HG03442 (cell line): ENCODE measurements at regions not wholly inside any gene's neighbourhood (a gene's known extent, or its start where the extent isn't known, plus 50 kb on each side); places are given as distances from the start of the nearest gene placed in this dataset.
"Not testable (repeated sequence)": the region's sequence is repeated elsewhere in the genome, so short reads cannot be mapped to it uniquely, and the experiment has no call there.

ENCODE experiments used
- ATAC-seq: cut with Tn5 transposase; IDR thresholded peaks from one replicate; pipeline ENCODE4 v1.9.1; 2021; ENCODE audit warnings: mild to moderate bottlenecking, moderate library complexity; ENCODE audit not compliant: unreplicated experiment

- ATAC-seq, result no peak
These were observed 1058.4 kb downstream of the SORCS1 start for GRCh38 chr10:106106114-106106513.

DNA sequence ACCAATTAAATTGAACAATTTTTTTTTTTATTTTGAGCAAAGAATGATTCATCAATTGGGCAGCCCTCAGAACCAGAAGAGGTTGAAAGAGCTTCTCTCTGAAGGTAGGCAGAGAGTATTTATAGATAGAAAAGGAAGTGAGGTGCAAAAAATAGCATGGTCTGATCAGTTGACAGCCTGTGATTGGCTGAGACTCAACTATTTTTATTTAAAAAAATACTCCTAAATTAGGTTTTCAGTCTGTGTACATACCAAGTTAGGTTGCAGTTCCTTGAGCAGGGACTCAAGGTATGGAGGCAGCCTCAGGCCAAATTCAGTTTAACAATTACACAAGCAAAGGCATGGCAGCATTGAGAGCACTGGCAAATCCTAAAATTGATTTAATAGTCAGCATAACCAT is 1074.7 kb downstream of the SORCS1 start:
- no peak for ATAC-seq

- ATAC-seq, result no peak
These were observed 1078.1 kb downstream of the SORCS1 start for GRCh38 chr10:106086391-106086790.

DNA sequence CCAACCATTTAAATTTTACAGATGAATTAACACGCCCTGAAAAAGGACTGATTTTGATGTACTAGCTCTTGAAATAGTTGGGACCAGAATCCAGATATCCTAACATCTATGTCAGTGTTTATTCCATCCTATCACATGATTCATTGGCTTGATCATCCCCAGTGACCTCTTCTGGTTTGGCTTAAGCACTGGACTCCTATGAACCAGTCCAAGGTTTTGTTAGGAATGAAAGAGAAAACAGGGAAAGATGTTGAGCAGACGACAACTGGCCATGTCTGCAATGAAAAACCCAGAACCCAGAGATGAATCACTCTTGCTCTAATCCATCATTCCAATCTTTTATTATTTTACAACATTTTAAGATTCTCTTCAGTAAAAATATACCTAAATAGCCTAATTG is 1080.9 kb downstream of the SORCS1 start:
- no peak for ATAC-seq

DNA sequence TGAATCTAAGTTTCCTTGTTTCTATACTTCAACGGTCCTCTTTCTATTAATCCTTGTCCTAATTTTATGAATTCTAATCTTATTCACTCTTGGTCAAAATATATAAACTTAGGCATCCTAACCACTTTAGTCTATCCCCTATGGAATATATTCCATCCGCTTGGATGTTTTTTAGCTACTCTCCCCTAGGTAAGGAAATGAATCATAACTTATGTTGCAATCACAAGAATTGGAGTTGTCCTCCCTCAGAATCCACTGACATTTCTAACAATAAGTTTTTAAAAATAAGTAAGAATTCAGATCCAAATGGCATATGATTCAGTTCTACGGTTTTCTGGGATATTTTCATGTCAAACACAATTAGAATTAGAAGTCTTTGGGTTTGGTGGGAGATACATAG is 1081.6 kb downstream of the SORCS1 start:
- ATAC-seq, result no peak

DNA sequence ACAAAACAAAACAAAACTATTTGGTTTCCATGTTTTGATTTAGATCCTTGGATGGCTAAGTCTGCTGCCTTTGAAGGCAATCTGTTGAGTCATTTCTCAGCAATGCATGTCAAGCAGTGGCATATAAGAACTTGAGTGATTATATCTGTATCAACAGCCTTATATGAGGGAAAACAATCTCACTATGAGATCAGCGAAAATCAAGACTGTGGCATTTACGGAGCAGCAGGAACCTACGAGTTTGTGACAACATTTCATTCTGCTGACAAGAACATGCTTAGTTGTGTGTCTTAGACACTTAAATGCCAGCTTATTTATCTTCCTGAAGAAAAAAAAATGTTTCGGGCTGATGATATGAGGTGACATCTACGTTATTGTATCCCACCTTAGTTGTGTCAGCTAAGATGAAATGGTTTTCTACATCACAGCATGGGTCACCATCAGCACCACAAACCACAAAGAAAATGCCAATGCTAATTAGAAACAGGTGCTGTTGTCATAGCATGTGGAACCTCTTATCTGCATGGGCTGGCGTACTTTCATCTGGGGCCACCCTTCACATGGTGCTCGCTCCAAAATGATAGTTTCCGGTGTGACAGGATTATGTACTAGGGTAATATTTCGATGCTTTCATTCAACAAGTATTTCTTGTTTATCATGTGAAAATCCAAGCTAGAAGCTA is 1085.5 kb downstream of the SORCS1 start:
- no peak for ATAC-seq

- no peak for ATAC-seq
These were observed 1088.0 kb downstream of the SORCS1 start for GRCh38 chr10:106076496-106076895.

- ATAC-seq, result no peak
These were observed 1111.4 kb downstream of the SORCS1 start for GRCh38 chr10:106053061-106053460.

- ATAC-seq, result no peak
These were observed 1120.0 kb downstream of the SORCS1 start for GRCh38 chr10:106044503-106044902.

- ATAC-seq, result no peak
These were observed 1120.6 kb downstream of the SORCS1 start for GRCh38 chr10:106043863-106044262.

- no peak for ATAC-seq
These were observed 1126.3 kb downstream of the SORCS1 start for GRCh38 chr10:106038246-106038645.

- no peak for ATAC-seq
These were observed 1131.4 kb downstream of the SORCS1 start for GRCh38 chr10:106033065-106033464.

DNA sequence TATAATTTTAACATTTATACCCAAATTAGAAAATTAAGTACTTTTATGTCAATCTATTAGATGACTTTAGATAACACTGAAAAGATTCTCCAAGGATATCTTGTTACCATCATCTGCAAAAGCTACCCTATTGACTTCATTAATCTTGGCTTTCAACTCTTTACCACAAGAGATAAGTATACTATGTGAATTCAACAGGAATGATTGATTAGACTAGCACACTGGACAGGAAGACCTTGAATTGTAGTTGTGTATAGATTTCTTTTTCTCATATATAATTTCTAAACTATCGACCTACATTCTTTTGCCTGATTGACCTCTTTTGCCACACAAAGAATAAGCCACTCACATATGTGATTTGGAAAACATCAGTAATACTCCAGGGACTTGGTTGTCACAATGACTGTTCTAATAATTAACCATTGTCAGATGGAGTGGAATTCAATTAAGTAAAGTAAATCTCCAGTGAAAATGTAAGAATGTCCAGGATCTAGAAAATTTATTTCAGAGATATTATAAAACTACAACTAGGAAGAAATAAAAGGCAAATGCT is 1132.0 kb downstream of the SORCS1 start:
- ATAC-seq, result no peak

DNA sequence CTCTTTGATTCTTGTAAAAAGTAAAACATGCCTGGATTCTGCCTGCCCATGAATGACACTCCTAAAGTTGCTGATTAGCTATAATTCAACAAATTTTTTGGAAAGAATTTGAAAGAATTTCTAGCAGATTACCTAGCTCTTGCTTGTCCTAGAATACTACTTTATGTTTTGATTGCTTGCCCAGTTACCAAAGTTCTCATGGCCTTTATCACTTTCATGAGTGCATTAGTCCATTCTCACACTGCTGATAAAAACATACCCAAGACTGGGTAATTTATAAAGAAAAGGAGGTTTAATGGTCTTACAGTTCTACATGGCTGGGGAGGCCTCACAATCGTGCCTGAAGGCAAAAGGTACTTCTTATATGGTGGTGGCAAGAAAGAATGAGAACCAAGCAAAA is 1137.3 kb downstream of the SORCS1 start:
- no peak for ATAC-seq

GRCh38 chr10:106025208-106025811 is 1139.2 kb downstream of the SORCS1 start:
- ATAC-seq, result no peak

GRCh38 chr10:106023329-106023728 is 1141.2 kb downstream of the SORCS1 start:
- no peak for ATAC-seq

DNA sequence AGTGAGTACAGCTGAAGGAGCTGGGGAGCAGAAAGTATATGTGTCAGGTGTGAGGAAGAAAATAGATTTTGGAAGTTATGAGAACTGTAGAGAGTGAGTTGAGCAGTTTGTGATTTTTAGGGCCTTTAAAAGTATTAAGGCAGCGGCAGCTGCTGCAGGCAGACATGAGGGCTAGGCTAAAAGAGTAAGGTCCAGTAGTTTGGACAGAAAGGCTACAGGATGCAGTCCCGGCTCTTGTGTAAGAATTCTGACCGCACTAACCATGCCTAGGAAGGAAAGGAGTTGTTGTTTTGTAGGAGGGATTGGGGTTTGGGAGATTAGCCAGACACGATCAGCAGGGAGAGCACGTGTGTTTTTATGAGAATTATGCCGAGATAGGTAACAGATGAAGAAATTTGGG is 1144.9 kb downstream of the SORCS1 start:
- ATAC-seq, result not testable (repeated sequence)

- not testable (repeated sequence) for ATAC-seq
These were observed 1148.9 kb downstream of the SORCS1 start for GRCh38 chr10:106015369-106016199.

GRCh38 chr10:106011250-106011649 is 1153.3 kb downstream of the SORCS1 start:
- no peak for ATAC-seq

- no peak for ATAC-seq
These were observed 1163.8 kb downstream of the SORCS1 start for GRCh38 chr10:106000721-106001120.

GRCh38 chr10:105993609-105994008 is 1170.9 kb downstream of the SORCS1 start:
- no peak for ATAC-seq

DNA sequence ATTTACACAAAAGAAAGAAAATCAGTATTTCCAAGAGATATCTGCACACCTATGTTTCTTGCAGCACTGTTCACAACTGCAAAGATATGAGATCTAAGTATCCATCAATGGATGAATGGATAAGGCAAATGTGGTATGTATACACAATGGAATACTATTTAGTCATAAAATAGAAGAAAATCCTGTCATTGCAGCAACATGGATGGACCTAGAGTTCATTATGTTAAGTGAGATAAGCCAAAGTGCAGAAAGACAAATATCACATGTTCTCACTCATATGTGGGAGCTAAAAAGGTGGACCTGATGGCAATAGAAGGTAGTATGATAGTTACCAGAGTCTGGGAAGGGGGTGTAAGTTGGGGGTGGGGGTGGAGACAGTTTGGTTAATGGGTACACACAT is 1171.6 kb downstream of the SORCS1 start:
- no peak for ATAC-seq
